MCF 10A (cell line): ENCODE measurements at regions not wholly inside any gene's neighbourhood (a gene's known extent, or its start where the extent isn't known, plus 50 kb on each side); places are given as distances from the start of the nearest gene placed in this dataset.
"Not testable (repeated sequence)": the region's sequence is repeated elsewhere in the genome, so short reads cannot be mapped to it uniquely, and the experiment has no call there.

Experiments used
- BruUV-seq: library from RNA; stranded (reverse); fragments of 400-500 nt; replicated peaks from 2 replicates; lab custom pipeline; 2021; lab: Mats Ljungman, UMichigan
- CTCF ChIA-PET: fragments of 300-600 bp; sonication (Branson Sonifier 250); formaldehyde crosslinking; extraction: SDS; loops from one replicate; lab custom pipeline; 2021; ENCODE audit warnings: antibody characterized with exemption, inconsistent platforms; lab: Yijun Ruan, JAX
- POLR2A ChIA-PET: fragments of 300-600, 350-650 bp; sonication (Branson Sonifier 250); formaldehyde crosslinking; extraction: SDS; loops from one replicate; lab custom pipeline; 2020; ENCODE audit warnings: antibody characterized with exemption, inconsistent platforms; lab: Yijun Ruan, JAX
- DNase-seq: peaks from one replicate; pipeline ENCODE4 v3.0.0-alpha.2; 2018; ENCODE audit not compliant: unreplicated experiment
- H3K27ac Mint-ChIP-seq: one replicate; pipeline ENCODE4 v1.8.0; 2022; ENCODE audit warnings: mild to moderate bottlenecking, low read depth, mixed read lengths; ENCODE audit not compliant: unreplicated experiment
- H3K27me3 Mint-ChIP-seq: one replicate; pipeline ENCODE4 v1.8.0; 2022; ENCODE audit warnings: mixed read lengths; ENCODE audit not compliant: insufficient read depth, unreplicated experiment
- H3K36me3 Mint-ChIP-seq: one replicate; pipeline ENCODE4 v1.8.0; 2022; ENCODE audit warnings: mild to moderate bottlenecking, moderate library complexity, mixed read lengths; ENCODE audit not compliant: insufficient read depth, unreplicated experiment
- H3K4me1 Mint-ChIP-seq: one replicate; pipeline ENCODE4 v1.8.0; 2022; ENCODE audit warnings: mixed read lengths; ENCODE audit not compliant: insufficient read depth, unreplicated experiment
- H3K4me3 Mint-ChIP-seq: one replicate; pipeline ENCODE4 v1.8.0; 2022; ENCODE audit warnings: mild to moderate bottlenecking, moderate library complexity, mixed read lengths; ENCODE audit not compliant: unreplicated experiment
- H3K9me3 Mint-ChIP-seq: one replicate; pipeline ENCODE4 v1.8.0; 2022; ENCODE audit warnings: mixed read lengths; ENCODE audit not compliant: unreplicated experiment
- intact Hi-C: fragments of 100-400 bp; cut with micrococcal nuclease; formaldehyde crosslinking; loops from 2 replicates; pipeline ENCODE4 v1.14.1; 2022
- TF ChIP-seq, protein P1 (sequence below): fragments of 200-600 bp; IDR thresholded peaks from one replicate; pipeline ENCODE4 v1.8.0; 2022; ENCODE audit warnings: antibody characterized with exemption, mild to moderate bottlenecking; ENCODE audit not compliant: unreplicated experiment

DNA sequence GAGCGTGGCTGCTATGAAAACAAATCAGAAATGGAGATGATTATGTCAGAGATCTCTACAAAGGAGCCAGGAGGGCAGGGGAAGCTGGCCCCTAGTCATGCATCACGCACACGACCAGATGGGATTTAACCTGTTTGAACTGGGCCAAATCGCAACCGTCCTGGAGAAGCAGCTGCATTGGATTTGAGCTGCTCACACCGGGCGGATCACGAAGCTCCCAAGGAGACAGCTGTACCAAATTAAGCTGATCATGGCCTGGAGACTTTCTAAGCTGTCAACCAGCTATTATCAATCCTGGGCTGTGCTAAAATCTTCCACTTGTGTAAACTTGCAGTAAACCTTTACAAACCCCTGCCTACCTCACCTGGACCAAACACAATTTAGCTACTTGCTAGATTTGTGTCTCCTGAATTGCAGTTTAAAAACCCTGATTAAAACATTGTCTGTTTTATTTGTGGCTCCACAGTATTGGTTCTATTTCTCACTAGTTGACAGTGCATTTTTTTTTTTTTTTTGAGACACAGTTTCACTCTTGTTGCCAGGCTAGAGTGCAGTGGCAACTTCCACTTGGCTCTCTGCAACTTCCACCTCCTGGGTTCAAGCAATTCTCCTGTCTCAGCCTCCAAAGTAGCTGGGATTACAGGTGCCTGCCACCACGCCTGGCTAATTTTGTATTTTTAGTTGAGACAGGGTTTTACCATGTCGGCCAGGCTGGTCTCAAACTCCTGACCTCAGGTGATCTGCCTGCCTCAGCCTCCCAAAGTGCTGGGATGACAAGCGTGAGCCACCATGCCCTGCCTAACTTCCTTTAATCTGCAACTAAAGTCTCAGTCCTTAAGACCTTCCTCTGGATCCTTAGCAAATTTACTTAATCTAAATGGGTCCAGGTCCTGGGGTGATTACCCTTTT is 98.3 kb upstream of the GRIN2A start:
- no peak overlapping the region for H3K4me3 Mint-ChIP-seq
- POLR2A ChIA-PET = no interaction called here

DNA sequence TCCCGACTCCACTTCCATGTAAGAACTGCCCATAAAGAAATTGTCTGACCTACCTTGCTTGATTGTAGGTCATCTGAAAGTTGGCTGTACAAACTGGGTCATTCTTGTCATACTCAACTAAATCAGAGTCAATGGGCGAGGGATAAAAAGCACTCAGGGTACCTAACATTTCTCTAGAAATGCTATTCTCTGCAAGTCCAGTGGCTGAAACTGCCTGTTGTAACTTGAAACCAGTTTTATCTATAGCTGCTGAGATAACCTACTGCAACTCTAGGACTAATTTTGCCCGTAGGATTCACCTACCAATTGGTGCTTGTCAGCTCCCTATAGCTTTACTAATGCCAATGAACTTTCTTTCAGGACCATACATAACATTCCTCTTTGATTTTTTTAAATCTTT is 100.1 kb upstream of the GRIN2A start:
- H3K27ac Mint-ChIP-seq = no peak overlapping the region
- ChIA-PET CTCF (interaction anchor here (0.6 kb wide), 2 partner anchors 37 to 68 kb away, joined by 3 read pairs; no protein-coding TSS in a partner anchor), POLR2A (no interaction called here)
- intact Hi-C loops = no loop called here
- no TSS peak for BruUV-seq
- H3K4me3 Mint-ChIP-seq = no peak overlapping the region
- H3K36me3 Mint-ChIP-seq = peaks cover 3% of the 10 kb centered on the region
- no peaks in the 10 kb centered on the region for H3K4me1 Mint-ChIP-seq
- DNase-seq = no peak
- TF ChIP-seq, protein P1, sequence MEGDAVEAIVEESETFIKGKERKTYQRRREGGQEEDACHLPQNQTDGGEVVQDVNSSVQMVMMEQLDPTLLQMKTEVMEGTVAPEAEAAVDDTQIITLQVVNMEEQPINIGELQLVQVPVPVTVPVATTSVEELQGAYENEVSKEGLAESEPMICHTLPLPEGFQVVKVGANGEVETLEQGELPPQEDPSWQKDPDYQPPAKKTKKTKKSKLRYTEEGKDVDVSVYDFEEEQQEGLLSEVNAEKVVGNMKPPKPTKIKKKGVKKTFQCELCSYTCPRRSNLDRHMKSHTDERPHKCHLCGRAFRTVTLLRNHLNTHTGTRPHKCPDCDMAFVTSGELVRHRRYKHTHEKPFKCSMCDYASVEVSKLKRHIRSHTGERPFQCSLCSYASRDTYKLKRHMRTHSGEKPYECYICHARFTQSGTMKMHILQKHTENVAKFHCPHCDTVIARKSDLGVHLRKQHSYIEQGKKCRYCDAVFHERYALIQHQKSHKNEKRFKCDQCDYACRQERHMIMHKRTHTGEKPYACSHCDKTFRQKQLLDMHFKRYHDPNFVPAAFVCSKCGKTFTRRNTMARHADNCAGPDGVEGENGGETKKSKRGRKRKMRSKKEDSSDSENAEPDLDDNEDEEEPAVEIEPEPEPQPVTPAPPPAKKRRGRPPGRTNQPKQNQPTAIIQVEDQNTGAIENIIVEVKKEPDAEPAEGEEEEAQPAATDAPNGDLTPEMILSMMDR = no peak
- H3K27me3 Mint-ChIP-seq = no peaks in the 10 kb centered on the region
- peaks cover 7% of the 10 kb centered on the region for H3K9me3 Mint-ChIP-seq

More for the DNA sequence above, 98.3 kb upstream of the GRIN2A start:
- intact Hi-C loops = no loop called here
- TF ChIP-seq, protein P1 = no peak
- Mint-ChIP-seq H3K9me3 (peaks cover 7% of the 10 kb centered on the region), H3K27me3 (no peaks in the 10 kb centered on the region), H3K36me3 (peaks cover 4% of the 10 kb centered on the region), H3K4me1 (no peaks in the 10 kb centered on the region), H3K27ac (no peak overlapping the region)
- DNase-seq = no peak
- CTCF ChIA-PET = interaction anchor here (0.8 kb wide), 1 partner anchor 854 kb away, joined by 3 read pairs; no protein-coding TSS in a partner anchor
- BruUV-seq = no TSS peak

- H3K4me3 Mint-ChIP-seq, H3K9me3 Mint-ChIP-seq, H3K4me1 Mint-ChIP-seq, DNase-seq, BruUV-seq, intact Hi-C loops, H3K27ac Mint-ChIP-seq, H3K27me3 Mint-ChIP-seq, H3K36me3 Mint-ChIP-seq, POLR2A ChIA-PET: not testable (repeated sequence)
- CTCF ChIA-PET = interaction anchor here (0.6 kb wide), 1 partner anchor 36 kb away, joined by 3 read pairs; no protein-coding TSS in a partner anchor
Observed at GRCh38 chr16:10283246-10283645, 101.0 kb upstream of the GRIN2A start.

- POLR2A ChIA-PET, DNase-seq, BruUV-seq, H3K36me3 Mint-ChIP-seq, H3K4me1 Mint-ChIP-seq, intact Hi-C loops, H3K27me3 Mint-ChIP-seq, H3K4me3 Mint-ChIP-seq, H3K27ac Mint-ChIP-seq, CTCF ChIA-PET: not testable (repeated sequence)
- H3K9me3 Mint-ChIP-seq = peaks cover 17% of the 10 kb centered on the region
Observed at GRCh38 chr16:10290467-10291105, 95.3 kb upstream of the ATF7IP2 start.

DNA sequence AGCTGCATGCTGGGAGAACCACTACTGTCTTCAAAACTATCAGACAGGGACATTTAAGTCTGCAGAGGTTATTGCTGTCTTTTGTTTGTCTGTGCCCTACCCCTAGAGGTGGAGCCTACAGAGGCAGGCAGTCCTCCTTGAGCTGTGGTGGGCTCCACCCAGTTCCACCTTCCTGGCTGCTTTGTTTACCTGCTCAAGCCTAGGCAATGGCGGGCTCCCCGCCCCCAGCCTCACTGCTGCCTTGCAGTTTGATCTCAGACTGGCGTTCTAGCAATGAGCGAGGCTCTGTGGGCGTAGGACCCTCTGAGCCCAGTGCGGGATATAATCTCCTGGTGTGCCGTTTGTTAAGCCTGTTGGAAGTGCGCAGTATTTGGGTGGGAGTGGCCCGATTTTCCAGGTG is 93.7 kb upstream of the ATF7IP2 start:
- H3K4me3 Mint-ChIP-seq, H3K36me3 Mint-ChIP-seq, BruUV-seq, H3K27me3 Mint-ChIP-seq, intact Hi-C loops, POLR2A ChIA-PET, H3K4me1 Mint-ChIP-seq, H3K27ac Mint-ChIP-seq, CTCF ChIA-PET, DNase-seq: not testable (repeated sequence)
- H3K9me3 Mint-ChIP-seq = peaks cover 17% of the 10 kb centered on the region

DNA sequence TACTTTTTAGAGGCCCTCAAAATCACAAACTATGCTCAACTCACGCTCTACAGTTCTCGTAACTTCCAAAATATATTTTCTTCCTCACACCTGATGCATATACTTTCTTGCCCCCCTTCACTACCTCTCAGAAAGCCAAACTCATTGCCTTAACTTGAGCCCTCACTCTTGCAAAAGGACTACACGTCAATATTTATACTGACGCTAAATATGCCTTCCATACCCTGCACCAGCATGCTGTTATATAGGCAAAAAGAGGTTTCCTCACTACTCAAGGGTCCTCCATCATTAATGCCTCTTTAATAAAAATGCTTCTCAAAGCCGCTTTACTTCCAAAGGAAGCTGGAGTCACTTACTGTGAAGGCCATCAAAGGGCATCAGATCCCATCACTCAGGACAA is 92.9 kb upstream of the ATF7IP2 start:
- H3K36me3 Mint-ChIP-seq, DNase-seq, POLR2A ChIA-PET, H3K4me1 Mint-ChIP-seq, BruUV-seq, intact Hi-C loops, H3K27ac Mint-ChIP-seq, H3K4me3 Mint-ChIP-seq, H3K27me3 Mint-ChIP-seq: not testable (repeated sequence)
- CTCF ChIA-PET = interaction anchor here (1.4 kb wide), 1 partner anchor 24 kb away, joined by 4 read pairs; no protein-coding TSS in a partner anchor
- H3K9me3 Mint-ChIP-seq = peaks cover 17% of the 10 kb centered on the region

- peaks cover 17% of the 10 kb centered on the region for H3K9me3 Mint-ChIP-seq
- H3K27me3 Mint-ChIP-seq, BruUV-seq, DNase-seq, H3K4me1 Mint-ChIP-seq, H3K4me3 Mint-ChIP-seq, H3K36me3 Mint-ChIP-seq, H3K27ac Mint-ChIP-seq, intact Hi-C loops, POLR2A ChIA-PET: not testable (repeated sequence)
- CTCF ChIA-PET = interaction anchor here (0.7 to 1.4 kb wide), 2 partner anchors 21 to 22 kb away, joined by 4 read pairs; no protein-coding TSS in a partner anchor
Observed at GRCh38 chr16:10294153-10294552, 91.7 kb upstream of the ATF7IP2 start.
